A549 (cell line): ENCODE measurements at regions not wholly inside any gene's neighbourhood (a gene's known extent, or its start where the extent isn't known, plus 50 kb on each side); places are given as distances from the start of the nearest gene placed in this dataset.

Experiments used
- CBX8 ChIP-seq: fragments of 200-600 bp; sonication (generic); IDR thresholded peaks from 2 replicates; pipeline ENCODE4 v1.6.1; 2016
- CTCF ChIP-seq: fragments of >200 bp; sonication (Bioruptor Twin); formaldehyde crosslinking; IDR thresholded peaks from 3 replicates; pipeline ENCODE4 v1.5.1; 2016
- HMGXB4 ChIP-seq: fragments of 250-450 bp; sonication (Bioruptor Pico); IDR thresholded peaks from 2 replicates; pipeline ENCODE4 v1.5.0; 2021; ENCODE audit warnings: mild to moderate bottlenecking, moderate library complexity, borderline replicate concordance
- KDM1A ChIP-seq: fragments of 200-600 bp; sonication (generic); IDR thresholded peaks from 2 replicates; pipeline ENCODE4 v1.6.1; 2016; ENCODE audit warnings: low read depth, mild to moderate bottlenecking
- MYC ChIP-seq: IDR thresholded peaks from 2 replicates; pipeline ENCODE4 v1.6.1; 2012; ENCODE audit warnings: mild to moderate bottlenecking, inconsistent platforms, low read length, improper control_type of control experiment, borderline replicate concordance
- NR3C1 ChIP-seq: fragments of >200 bp; sonication (Bioruptor Twin); formaldehyde crosslinking; IDR thresholded peaks from 3 replicates; pipeline ENCODE4 v1.6.1; 2017
- POLR2A ChIP-seq: IDR thresholded peaks from 2 replicates; pipeline ENCODE4 v1.6.1; 2012; ENCODE audit warnings: mild to moderate bottlenecking, low read length
- POLR2AphosphoS2 ChIP-seq: conservative IDR thresholded peaks from 2 replicates; pipeline ENCODE4 v1.6.1; 2012; ENCODE audit warnings: low read length, improper control_type of control experiment, inconsistent platforms
- RCOR1 ChIP-seq: fragments of 150-350 bp; IDR thresholded peaks from 2 replicates; pipeline ENCODE4 v1.6.1; 2014; ENCODE audit warnings: antibody characterized with exemption, low read length, low read depth
- REST ChIP-seq: fragments of 200-600 bp; sonication (generic); IDR thresholded peaks from 2 replicates; pipeline ENCODE4 v1.6.1; 2016; ENCODE audit warnings: antibody characterized with exemption, mild to moderate bottlenecking, moderate library complexity
- USF2 ChIP-seq: fragments of 450-650 bp; IDR thresholded peaks from 2 replicates; pipeline ENCODE4 v1.6.1; 2014; ENCODE audit warnings: antibody characterized with exemption

GRCh38 chr12:71236133-71236660, 78.4 kb upstream of the TSPAN8 start:
- no peak for TF ChIP-seq HMGXB4 (CRISPR knock-in tag)
- no peak for TF ChIP-seq USF2
- TF ChIP-seq CTCF = no peak
- no peak for TF ChIP-seq CBX8
- no peak for TF ChIP-seq REST
- no peak for TF ChIP-seq POLR2AphosphoS2
- no peak for TF ChIP-seq MYC
- TF ChIP-seq POLR2A = no peak
- TF ChIP-seq KDM1A = no peak
- TF ChIP-seq RCOR1 = no peak
- no peak for TF ChIP-seq NR3C1
